BLaER1 treated with 17β-estradiol and CSF1 and Interleukin-3, amounts not matched to agents 10 nM and 100 nM (cell line): ENCODE measurements at regions not wholly inside any gene's neighbourhood (a gene's known extent, or its start where the extent isn't known, plus 50 kb on each side); places are given as distances from the start of the nearest gene placed in this dataset.

Experiments used
- H3K27ac ChIP-seq, 11 experiments: shearing (Covaris generic); formaldehyde crosslinking; 2 replicates each; pipeline ENCODE4 v1.8.1; 2022
- H3K27me3 ChIP-seq, 11 experiments: shearing (Covaris generic); formaldehyde crosslinking; 2 replicates each; pipeline ENCODE4 v1.8.1; 2022
- H3K36me3 ChIP-seq, 11 experiments: shearing (Covaris generic); formaldehyde crosslinking; 2 replicates each; pipeline ENCODE4 v1.8.1; 2022
- H3K4me1 ChIP-seq, 10 experiments: shearing (Covaris generic); formaldehyde crosslinking; 2 replicates each; pipeline ENCODE4 v1.8.1; 2022
- H3K4me2 ChIP-seq, 11 experiments: shearing (Covaris generic); formaldehyde crosslinking; 2 replicates each; pipeline ENCODE4 v1.8.1; 2022
- H3K4me3 ChIP-seq, 10 experiments: shearing (Covaris generic); formaldehyde crosslinking; 2 replicates each; pipeline ENCODE4 v1.8.1; 2022
- H3K9ac ChIP-seq, 11 experiments: shearing (Covaris generic); formaldehyde crosslinking; 2 replicates each; pipeline ENCODE4 v1.8.1; 2022
- H3K9me3 ChIP-seq, 11 experiments: shearing (Covaris generic); formaldehyde crosslinking; replicated peaks in 1 of 11; 2 replicates each; pipeline ENCODE4 v1.8.1; 2022
- H4K20me1 ChIP-seq, 11 experiments: shearing (Covaris generic); formaldehyde crosslinking; 2 replicates each; pipeline ENCODE4 v1.8.1; 2022
- Cebpa-rat ChIP-seq, 11 experiments: shearing (Covaris generic); IDR thresholded peaks; 2 replicates each; pipeline ENCODE4 v1.8.1; 2022

GRCh38 chr18:39360072-39360471 is 1794.5 kb upstream of the CELF4 start:
- no peak overlapping the region for H3K27ac ChIP-seq
- H3K9me3 ChIP-seq = no peaks in the 10 kb centered on the region
- no peaks in the 10 kb centered on the region for H3K36me3 ChIP-seq
- no peak overlapping the region for H3K9ac ChIP-seq
- no peaks in the 10 kb centered on the region for H3K27me3 ChIP-seq
- H3K4me1 ChIP-seq = peaks cover 0 to 6% (median 0%) of the 10 kb centered on the region in 10 experiments; a peak in 1 of 20 replicates
- H3K4me3 ChIP-seq = no peak overlapping the region
- no peak overlapping the region for H3K4me2 ChIP-seq
- TF ChIP-seq Cebpa-rat (IDR thresholded peaks at IDR 0.05) = no peak
- no peaks in the 10 kb centered on the region for H4K20me1 ChIP-seq

- TF ChIP-seq Cebpa-rat (IDR thresholded peaks at IDR 0.05) = no peak
- Histone ChIP-seq H4K20me1 (no peaks in the 10 kb centered on the region), H3K27ac (no peak overlapping the region), H3K27me3 (no peaks in the 10 kb centered on the region), H3K9ac (no peak overlapping the region), H3K36me3 (no peaks in the 10 kb centered on the region), H3K4me3 (no peak overlapping the region), H3K4me1 (peaks cover 0 to 11% (median 0%) of the 10 kb centered on the region in 10 experiments; a peak in 2 of 20 replicates), H3K4me2 (no peak overlapping the region), H3K9me3 (no peaks in the 10 kb centered on the region)
Measured at GRCh38 chr18:39359636-39360035, 1794.0 kb upstream of the CELF4 start.

- H3K36me3 ChIP-seq = no peaks in the 10 kb centered on the region
- no peak overlapping the region for H3K4me3 ChIP-seq
- no peak overlapping the region for H3K27ac ChIP-seq
- H3K4me2 ChIP-seq = no peak overlapping the region
- peaks cover 0 to 11% (median 0%) of the 10 kb centered on the region in 10 experiments; a peak in 4 of 20 replicates for H3K4me1 ChIP-seq
- no peaks in the 10 kb centered on the region for H3K27me3 ChIP-seq
- H3K9ac ChIP-seq = no peak overlapping the region
- H3K9me3 ChIP-seq = no peaks in the 10 kb centered on the region
- TF ChIP-seq Cebpa-rat (IDR thresholded peaks at IDR 0.05) = no peak
- H4K20me1 ChIP-seq = no peaks in the 10 kb centered on the region
Measured at GRCh38 chr18:39350945-39351344, 1785.3 kb upstream of the CELF4 start.

GRCh38 chr18:39349801-39350200 is 1784.2 kb upstream of the CELF4 start:
- H3K27me3 ChIP-seq = no peaks in the 10 kb centered on the region
- no peak overlapping the region for H3K4me3 ChIP-seq
- H3K4me2 ChIP-seq = no peak overlapping the region
- no peaks in the 10 kb centered on the region for H4K20me1 ChIP-seq
- no peaks in the 10 kb centered on the region for H3K36me3 ChIP-seq
- H3K4me1 ChIP-seq = peaks cover 0 to 6% (median 0%) of the 10 kb centered on the region in 10 experiments; a peak in 4 of 20 replicates
- H3K27ac ChIP-seq = no peak overlapping the region
- H3K9me3 ChIP-seq = no peaks in the 10 kb centered on the region
- TF ChIP-seq Cebpa-rat (IDR thresholded peaks at IDR 0.05) = no peak
- H3K9ac ChIP-seq = no peak overlapping the region

GRCh38 chr18:39348757-39349156 is 1783.2 kb upstream of the CELF4 start:
- no peak for TF ChIP-seq Cebpa-rat (IDR thresholded peaks at IDR 0.05)
- Histone ChIP-seq H4K20me1 (no peaks in the 10 kb centered on the region), H3K36me3 (no peaks in the 10 kb centered on the region)

GRCh38 chr18:39347701-39348100 is 1782.1 kb upstream of the CELF4 start:
- Histone ChIP-seq H3K4me3 (no peak overlapping the region), H3K9ac (no peak overlapping the region), H3K27ac (no peak overlapping the region), H3K9me3 (no peaks in the 10 kb centered on the region), H3K36me3 (no peaks in the 10 kb centered on the region), H3K27me3 (no peaks in the 10 kb centered on the region), H3K4me2 (no peak overlapping the region), H3K4me1 (peaks cover 0 to 6% (median 0%) of the 10 kb centered on the region in 10 experiments; a peak in 2 of 20 replicates), H4K20me1 (no peaks in the 10 kb centered on the region)
- no peak for TF ChIP-seq Cebpa-rat (IDR thresholded peaks at IDR 0.05)

More at GRCh38 chr18:39348757-39349156, 1783.2 kb upstream of the CELF4 start:
- no peaks in the 10 kb centered on the region for H3K27me3 ChIP-seq
- H3K27ac ChIP-seq = 0 out of 22 replicates have a peak overlapping the region, but pooled peaks of 1 of the 11 experiments have one; percentile 2
- H3K4me1 ChIP-seq = peaks cover 0 to 6% (median 0%) of the 10 kb centered on the region in 10 experiments; a peak in 2 of 20 replicates
- no peaks in the 10 kb centered on the region for H3K9me3 ChIP-seq
- H3K4me3 ChIP-seq = no peak overlapping the region
- no peak overlapping the region for H3K9ac ChIP-seq
- peak overlapping the region in 1 of 11 experiments; percentile 17; a peak in 1 of 22 replicates for H3K4me2 ChIP-seq

GRCh38 chr18:39346916-39347315 is 1781.3 kb upstream of the CELF4 start:
- Histone ChIP-seq H4K20me1 (no peaks in the 10 kb centered on the region), H3K36me3 (no peaks in the 10 kb centered on the region), H3K9ac (no peak overlapping the region), H3K4me1 (peaks cover 0 to 6% (median 0%) of the 10 kb centered on the region in 10 experiments; a peak in 2 of 20 replicates), H3K9me3 (no peaks in the 10 kb centered on the region), H3K4me2 (no peak overlapping the region), H3K4me3 (no peak overlapping the region), H3K27me3 (no peaks in the 10 kb centered on the region), H3K27ac (no peak overlapping the region)
- no peak for TF ChIP-seq Cebpa-rat (IDR thresholded peaks at IDR 0.05)

- Histone ChIP-seq H4K20me1 (no peaks in the 10 kb centered on the region), H3K9me3 (no peaks in the 10 kb centered on the region), H3K4me1 (peaks cover 0 to 7% (median under 1%) of the 10 kb centered on the region in 10 experiments; a peak in 7 of 20 replicates), H3K27ac (no peak overlapping the region), H3K36me3 (no peaks in the 10 kb centered on the region), H3K4me2 (no peak overlapping the region), H3K4me3 (no peak overlapping the region), H3K9ac (no peak overlapping the region), H3K27me3 (no peaks in the 10 kb centered on the region)
- no peak for TF ChIP-seq Cebpa-rat (IDR thresholded peaks at IDR 0.05)
Measured at GRCh38 chr18:39345321-39345720, 1779.7 kb upstream of the CELF4 start.

GRCh38 chr18:39344487-39344886 is 1778.9 kb upstream of the CELF4 start:
- H3K9ac ChIP-seq = no peak overlapping the region
- H3K4me2 ChIP-seq = no peak overlapping the region

GRCh38 chr18:39341129-39341528 is 1775.5 kb upstream of the CELF4 start:
- no peaks in the 10 kb centered on the region for H3K27me3 ChIP-seq
- H3K4me1 ChIP-seq = peaks cover 0 to 10% (median 8%) of the 10 kb centered on the region in 10 experiments; a peak in 10 of 20 replicates
- H3K4me3 ChIP-seq = no peak overlapping the region
- no peak for TF ChIP-seq Cebpa-rat (IDR thresholded peaks at IDR 0.05)
- H4K20me1 ChIP-seq = no peaks in the 10 kb centered on the region
- H3K4me2 ChIP-seq = no peak overlapping the region
- H3K27ac ChIP-seq = no peak overlapping the region
- H3K36me3 ChIP-seq = no peaks in the 10 kb centered on the region
- no peak overlapping the region for H3K9ac ChIP-seq
- H3K9me3 ChIP-seq = no peaks in the 10 kb centered on the region

More at GRCh38 chr18:39344487-39344886, 1778.9 kb upstream of the CELF4 start:
- Histone ChIP-seq H3K4me3 (no peak overlapping the region), H3K27me3 (no peaks in the 10 kb centered on the region), H3K4me1 (peaks cover 0 to 14% (median 8%) of the 10 kb centered on the region in 10 experiments; a peak in 12 of 20 replicates), H4K20me1 (no peaks in the 10 kb centered on the region), H3K9me3 (no peaks in the 10 kb centered on the region), H3K27ac (no peak overlapping the region), H3K36me3 (no peaks in the 10 kb centered on the region)
- TF ChIP-seq Cebpa-rat (IDR thresholded peaks at IDR 0.05) = no peak
